GM12891 (cell line): ENCODE measurements at regions not wholly inside any gene's neighbourhood (a gene's known extent, or its start where the extent isn't known, plus 50 kb on each side); places are given as distances from the start of the nearest gene placed in this dataset.

Experiments
- DNase-seq: peaks from one replicate; pipeline ENCODE4 v3.0.0; 2011; ENCODE audit warnings: low spot score; ENCODE audit not compliant: insufficient read length
- FAIRE-seq: peaks from 2 replicates; lab custom pipeline; 2011; peaks lifted over from hg19 to GRCh38; lab: Jason Lieb, UNC
- PAX5 ChIP-seq: IDR thresholded peaks from 2 replicates; pipeline ENCODE4 v1.6.1; 2011; ENCODE audit warnings: low read length, moderate library complexity, mild to moderate bottlenecking; ENCODE audit not compliant: insufficient read depth, severe bottlenecking
- POLR2A ChIP-seq: IDR thresholded peaks from 2 replicates; pipeline ENCODE4 v1.6.1; 2011; ENCODE audit warnings: low read depth, low read length, control low read depth
- POLR2AphosphoS5 ChIP-seq: IDR thresholded peaks from 2 replicates; pipeline ENCODE4 v1.6.1; 2011; ENCODE audit warnings: low read depth, low read length, control low read depth
- POU2F2 ChIP-seq: IDR thresholded peaks from 2 replicates; pipeline ENCODE4 v1.6.1; 2011; ENCODE audit warnings: low read depth, mild to moderate bottlenecking, control low read depth, low read length, moderate library complexity
- SPI1 ChIP-seq: IDR thresholded peaks from 2 replicates; pipeline ENCODE4 v1.6.1; 2011; ENCODE audit warnings: low read depth, low read length, control low read depth
- TAF1 ChIP-seq: IDR thresholded peaks from 2 replicates; pipeline ENCODE4 v1.6.1; 2011; ENCODE audit warnings: low read depth, low read length, control low read depth

DNA sequence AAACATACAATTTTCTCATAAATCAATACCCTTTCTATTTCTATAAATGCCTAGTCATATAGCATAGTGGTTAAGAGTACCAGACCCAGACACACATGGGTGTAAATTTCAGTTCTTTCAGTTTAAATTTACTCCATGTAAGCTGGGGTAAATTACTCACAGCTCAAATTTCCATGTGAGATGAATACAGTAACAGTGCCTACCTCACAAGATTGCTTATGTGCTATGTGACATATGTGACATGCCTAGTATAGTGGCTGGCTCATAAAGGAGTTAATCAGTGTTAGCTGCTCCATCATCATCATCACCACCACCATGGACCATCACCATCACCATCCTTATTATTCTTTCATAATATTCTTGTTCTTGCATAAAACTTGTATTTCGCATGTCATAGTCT is 61.6 kb upstream of the CD302 start:
- FAIRE-seq (peak; percentile 13), DNase-seq (no peak)
- TF ChIP-seq POLR2AphosphoS5 (peak; percentile 49; the same call in 1 of the 2 replicates), POU2F2 (no peak), TAF1 (no peak)

DNA sequence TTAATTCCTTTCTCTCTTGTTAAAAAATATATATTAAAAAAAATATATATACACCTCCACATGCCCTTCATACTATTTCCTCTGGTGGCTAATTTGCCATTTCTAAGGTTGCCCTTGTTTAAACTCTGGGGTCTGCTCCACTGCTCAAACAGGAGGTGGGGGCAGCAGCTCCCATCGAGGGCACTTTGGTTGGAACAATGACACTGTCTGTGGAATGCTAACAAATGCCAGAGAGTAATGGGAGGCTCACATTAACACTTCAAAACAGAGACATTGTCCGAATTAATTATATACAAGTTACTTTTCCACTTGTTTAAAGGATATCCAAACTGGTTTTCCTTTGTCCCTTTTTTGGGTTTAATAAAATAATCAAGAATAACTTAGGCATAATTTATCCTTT is 58.8 kb upstream of the CD302 start:
- DNase-seq: no peak
- FAIRE-seq: no peak
- no peak for TF ChIP-seq TAF1
- no peak for TF ChIP-seq POLR2A
- no peak for TF ChIP-seq POU2F2
- no peak for TF ChIP-seq SPI1
- TF ChIP-seq PAX5: no peak
- TF ChIP-seq POLR2AphosphoS5: no peak

DNA sequence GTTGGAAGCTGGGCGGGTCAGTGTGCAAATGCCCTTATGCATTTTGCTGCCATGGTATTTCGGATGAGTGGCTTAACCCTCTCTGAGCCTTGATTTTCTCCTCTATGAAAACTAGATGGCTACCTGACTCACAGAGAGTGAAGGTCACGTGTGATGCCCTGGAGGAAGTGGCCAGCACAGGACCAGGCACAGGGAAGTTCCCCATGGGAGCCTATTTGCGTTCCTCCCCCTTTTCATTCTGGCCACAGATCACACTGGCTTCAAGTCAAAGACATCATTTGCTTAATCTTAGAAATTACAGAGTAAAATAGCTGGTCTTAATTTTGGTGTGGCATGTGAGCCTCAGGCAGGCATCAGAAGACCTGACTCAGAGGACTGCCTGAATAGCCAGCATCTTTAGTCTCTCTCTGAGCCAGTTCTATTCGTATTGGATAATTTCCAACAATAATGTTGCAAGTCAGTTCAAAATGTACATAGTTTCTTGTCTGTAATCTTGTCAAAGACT is 57.6 kb upstream of the CD302 start:
- FAIRE-seq: no peak
- no peak for DNase-seq
- TF ChIP-seq TAF1 (no peak), SPI1 (no peak), POU2F2 (no peak), POLR2A (no peak), POLR2AphosphoS5 (no peak), PAX5 (no peak)

DNA sequence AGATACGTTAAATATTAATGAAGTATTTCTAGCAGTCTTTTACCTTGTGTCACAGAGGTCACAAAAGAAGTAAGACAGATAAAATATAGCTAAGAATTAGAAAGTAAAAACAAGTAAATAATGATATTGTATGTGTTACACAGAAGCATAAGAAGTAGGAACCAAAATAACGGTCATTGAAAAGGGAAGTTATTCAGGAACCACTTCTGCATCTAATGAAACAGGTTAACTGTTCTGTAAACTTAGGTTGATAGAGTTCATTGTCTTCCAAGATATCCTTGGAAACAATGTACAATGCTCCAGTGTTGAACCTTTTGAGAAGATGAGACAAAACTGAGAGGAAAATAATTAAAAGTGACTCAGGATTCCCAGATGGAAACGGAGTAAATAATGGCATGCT is 57.1 kb upstream of the CD302 start:
- no peak for FAIRE-seq
- TF ChIP-seq TAF1 (no peak), SPI1 (no peak), PAX5 (no peak), POLR2A (no peak), POLR2AphosphoS5 (no peak), POU2F2 (no peak)
- DNase-seq: no peak

DNA sequence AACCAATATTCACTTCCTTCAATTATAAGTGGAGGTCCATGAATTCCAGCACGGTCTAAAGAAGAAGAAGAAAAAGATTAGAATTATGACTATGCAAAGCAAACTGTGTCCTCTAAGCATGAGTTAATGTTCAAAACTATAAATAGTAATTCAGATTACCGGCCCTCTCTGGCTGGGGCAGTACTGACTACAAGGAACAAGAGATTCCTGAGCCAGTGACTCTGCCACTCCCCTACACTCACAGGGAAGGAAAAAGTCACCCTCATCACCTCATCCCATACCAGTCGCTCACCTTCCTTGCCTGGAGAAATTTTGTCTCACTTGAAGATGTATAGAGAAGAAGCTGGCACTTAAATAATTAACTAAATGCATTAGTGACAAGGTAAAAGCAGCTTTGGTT is 56.5 kb upstream of the CD302 start:
- no peak for FAIRE-seq
- TF ChIP-seq POLR2A: no peak
- no peak for TF ChIP-seq PAX5
- TF ChIP-seq TAF1: no peak
- TF ChIP-seq SPI1: no peak
- DNase-seq: no peak

DNA sequence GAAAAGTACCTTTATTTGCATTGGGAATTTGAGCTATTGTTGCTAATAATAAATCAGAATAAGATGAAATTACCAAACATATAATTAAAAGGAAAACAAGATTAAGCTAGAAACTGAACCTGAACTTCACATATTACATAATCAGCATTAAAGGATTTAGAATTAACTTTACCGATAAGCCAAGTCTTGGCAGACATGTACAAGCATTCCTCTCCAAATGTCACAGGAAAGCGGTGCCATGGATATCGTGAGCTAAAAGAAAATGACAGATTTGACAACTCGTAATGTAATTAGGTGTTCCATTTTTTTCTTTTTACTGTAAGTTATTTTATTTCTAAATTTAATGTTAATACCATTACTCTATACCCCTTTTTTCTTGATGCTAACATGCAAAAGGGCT is 55.1 kb upstream of the CD302 start:
- FAIRE-seq (no peak), DNase-seq (no peak)
- TF ChIP-seq PAX5: no peak
- no peak for TF ChIP-seq TAF1
- TF ChIP-seq SPI1: no peak
- TF ChIP-seq POU2F2: no peak
- TF ChIP-seq POLR2A: no peak
- no peak for TF ChIP-seq POLR2AphosphoS5

DNA sequence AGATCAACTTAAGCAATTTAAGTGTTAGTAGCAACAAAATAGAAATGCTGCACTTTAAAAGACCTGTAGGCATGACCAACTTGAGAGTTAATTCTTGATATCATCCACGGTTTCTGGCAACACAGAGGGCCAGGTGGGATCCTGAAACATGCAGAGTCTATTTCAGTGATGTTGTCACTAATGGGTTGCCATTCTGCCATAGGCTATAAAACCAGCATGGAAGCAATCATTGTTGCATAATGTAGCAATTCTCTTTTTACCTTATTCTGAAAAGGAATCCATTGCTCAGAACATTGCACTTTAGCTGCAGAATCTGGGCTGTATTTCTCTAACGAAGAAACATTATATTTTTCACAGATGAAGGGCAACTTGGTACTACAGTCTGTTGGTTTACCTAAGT is 53.9 kb upstream of the CD302 start:
- DNase-seq: no peak
- FAIRE-seq: no peak
- TF ChIP-seq PAX5 (no peak), POU2F2 (no peak), POLR2AphosphoS5 (no peak), POLR2A (no peak), TAF1 (no peak), SPI1 (no peak)

DNA sequence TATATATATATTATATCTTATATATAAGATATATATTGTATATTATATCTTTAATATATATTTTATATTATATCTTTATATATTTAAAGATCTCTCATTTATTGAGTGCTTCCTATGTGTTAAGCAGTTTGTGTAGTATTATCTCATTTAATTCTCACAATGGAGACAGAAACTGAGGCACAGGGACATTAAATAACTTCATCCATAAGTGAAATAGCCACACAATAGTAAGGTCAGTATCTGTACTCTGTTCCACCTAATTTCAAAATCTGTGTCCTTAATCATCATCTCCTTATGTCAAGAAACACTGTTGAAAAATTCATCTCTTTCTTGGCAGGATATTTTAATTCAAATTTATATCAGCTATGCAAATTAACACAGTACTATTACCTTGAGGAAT is 52.8 kb upstream of the CD302 start:
- FAIRE-seq: no peak
- TF ChIP-seq PAX5: no peak
- no peak for TF ChIP-seq POU2F2
- no peak for TF ChIP-seq SPI1
- TF ChIP-seq TAF1: no peak
- no peak for TF ChIP-seq POLR2AphosphoS5
- TF ChIP-seq POLR2A: no peak

DNA sequence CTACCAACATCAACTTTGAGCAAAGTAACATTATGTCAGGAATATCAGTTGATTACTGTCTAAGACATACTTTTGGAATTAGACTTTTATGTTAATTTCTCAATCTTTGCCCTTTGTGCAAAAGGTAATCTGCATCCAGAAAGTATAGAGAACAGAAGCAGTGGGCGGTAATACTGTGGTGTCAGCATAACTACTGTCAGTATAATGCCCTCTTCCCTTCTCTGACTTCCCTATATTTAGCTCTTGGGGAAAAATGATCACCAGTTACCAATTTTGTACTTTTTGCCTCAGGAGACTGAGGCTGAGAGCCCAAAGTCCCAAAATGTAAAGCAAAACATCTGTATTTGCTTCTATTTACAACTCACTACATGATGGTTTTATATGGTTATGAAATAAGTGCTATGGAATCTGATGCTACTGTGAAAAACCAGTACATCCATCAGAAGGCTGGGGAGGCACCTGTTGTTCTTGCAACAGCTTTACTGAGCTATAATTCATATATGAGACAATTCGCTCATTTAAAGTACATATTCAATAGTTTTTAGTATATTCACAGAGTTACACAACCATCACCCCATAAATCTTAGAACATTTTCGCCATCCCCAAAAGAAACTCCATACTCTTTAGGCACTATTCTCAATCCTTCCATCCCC is 51.3 kb upstream of the CD302 start:
- no peak for FAIRE-seq
- no peak for TF ChIP-seq POLR2A
- no peak for TF ChIP-seq TAF1
- no peak for TF ChIP-seq SPI1
- no peak for TF ChIP-seq POLR2AphosphoS5
- TF ChIP-seq PAX5: no peak
- TF ChIP-seq POU2F2: no peak

More for the DNA sequence above, 52.8 kb upstream of the CD302 start:
- no peak for DNase-seq

More for the DNA sequence above, 51.3 kb upstream of the CD302 start:
- no peak for DNase-seq
